WTC11 (cell line): ENCODE measurements at regions not wholly inside any gene's neighbourhood (a gene's known extent, or its start where the extent isn't known, plus 50 kb on each side); places are given as distances from the start of the nearest gene placed in this dataset.

ENCODE experiments used
- CBFB ChIP-seq: sonication (generic); formaldehyde crosslinking; IDR thresholded peaks from 2 replicates; pipeline ENCODE4 v1.8.1; 2022; ENCODE audit warnings: mild to moderate bottlenecking, low read depth, missing genetic modification reagents
- CREM ChIP-seq: sonication (generic); formaldehyde crosslinking; IDR thresholded peaks from 2 replicates; pipeline ENCODE4 v1.8.1; 2022; ENCODE audit warnings: mild to moderate bottlenecking, missing genetic modification reagents, moderate library complexity
- ELF4 ChIP-seq: sonication (generic); formaldehyde crosslinking; IDR thresholded peaks from 2 replicates; pipeline ENCODE4 v1.8.1; 2022; ENCODE audit warnings: low read depth, mild to moderate bottlenecking, moderate library complexity, missing genetic modification reagents
- ETV6 ChIP-seq: sonication (generic); formaldehyde crosslinking; IDR thresholded peaks from 2 replicates; pipeline ENCODE4 v1.8.1; 2022; ENCODE audit warnings: mild to moderate bottlenecking, missing genetic modification reagents
- FOXK1 ChIP-seq: sonication (generic); formaldehyde crosslinking; IDR thresholded peaks from 2 replicates; pipeline ENCODE4 v1.8.0; 2022; ENCODE audit warnings: mild to moderate bottlenecking, moderate library complexity, missing genetic modification reagents
- GABPB1 ChIP-seq: sonication (generic); formaldehyde crosslinking; IDR thresholded peaks from 2 replicates; pipeline ENCODE4 v1.8.1; 2023; ENCODE audit warnings: mild to moderate bottlenecking, missing genetic modification reagents
- JUN ChIP-seq: sonication (generic); formaldehyde crosslinking; IDR thresholded peaks from 2 replicates; pipeline ENCODE4 v1.8.0; 2023; ENCODE audit warnings: mild to moderate bottlenecking, missing genetic modification reagents
- TCF7 ChIP-seq: sonication (generic); formaldehyde crosslinking; IDR thresholded peaks from 2 replicates; pipeline ENCODE4 v1.8.0; 2022; ENCODE audit warnings: mild to moderate bottlenecking, low read depth, missing genetic modification reagents, moderate library complexity
- TEAD1 ChIP-seq: sonication (generic); formaldehyde crosslinking; IDR thresholded peaks from 2 replicates; pipeline ENCODE4 v1.8.0; 2022; ENCODE audit warnings: mild to moderate bottlenecking, missing genetic modification reagents
- TEAD4 ChIP-seq: sonication (generic); formaldehyde crosslinking; IDR thresholded peaks from 2 replicates; pipeline ENCODE4 v1.8.0; 2022; ENCODE audit warnings: mild to moderate bottlenecking, missing genetic modification reagents
- ZNF219 ChIP-seq: sonication (generic); formaldehyde crosslinking; IDR thresholded peaks from 2 replicates; pipeline ENCODE4 v1.8.0; 2023; ENCODE audit warnings: missing genetic modification reagents, mild to moderate bottlenecking, borderline replicate concordance
- TF ChIP-seq, protein P1 (sequence below): fragments of 200-600 bp; IDR thresholded peaks from 2 replicates; pipeline ENCODE4 v1.8.0; 2022; ENCODE audit warnings: antibody characterized with exemption
- TF ChIP-seq, protein P2 (sequence below): sonication (generic); formaldehyde crosslinking; conservative IDR thresholded peaks from 2 replicates; pipeline ENCODE4 v1.8.1; 2022; ENCODE audit warnings: mild to moderate bottlenecking, missing genetic modification reagents

DNA sequence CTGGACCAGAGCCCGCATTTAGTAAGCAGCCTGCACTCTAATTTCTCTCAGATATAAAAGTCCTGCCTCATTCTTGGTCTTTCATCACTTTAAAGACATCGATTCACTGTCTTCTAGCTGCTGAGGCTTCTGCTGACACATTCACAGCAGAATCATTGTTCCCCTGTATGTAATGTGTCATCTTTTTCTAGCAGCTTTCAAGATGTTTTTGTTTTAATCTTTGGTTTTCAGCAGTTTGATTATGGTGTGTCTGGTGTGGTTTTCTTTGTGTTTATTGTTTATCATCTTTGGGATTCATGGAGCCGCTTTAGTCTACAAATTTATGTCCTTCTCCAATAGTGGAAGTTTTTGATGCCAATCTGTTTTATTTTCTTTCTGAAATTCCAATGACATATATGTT, 157.3 kb upstream of the STMND1 start:
- TF ChIP-seq, protein P1, sequence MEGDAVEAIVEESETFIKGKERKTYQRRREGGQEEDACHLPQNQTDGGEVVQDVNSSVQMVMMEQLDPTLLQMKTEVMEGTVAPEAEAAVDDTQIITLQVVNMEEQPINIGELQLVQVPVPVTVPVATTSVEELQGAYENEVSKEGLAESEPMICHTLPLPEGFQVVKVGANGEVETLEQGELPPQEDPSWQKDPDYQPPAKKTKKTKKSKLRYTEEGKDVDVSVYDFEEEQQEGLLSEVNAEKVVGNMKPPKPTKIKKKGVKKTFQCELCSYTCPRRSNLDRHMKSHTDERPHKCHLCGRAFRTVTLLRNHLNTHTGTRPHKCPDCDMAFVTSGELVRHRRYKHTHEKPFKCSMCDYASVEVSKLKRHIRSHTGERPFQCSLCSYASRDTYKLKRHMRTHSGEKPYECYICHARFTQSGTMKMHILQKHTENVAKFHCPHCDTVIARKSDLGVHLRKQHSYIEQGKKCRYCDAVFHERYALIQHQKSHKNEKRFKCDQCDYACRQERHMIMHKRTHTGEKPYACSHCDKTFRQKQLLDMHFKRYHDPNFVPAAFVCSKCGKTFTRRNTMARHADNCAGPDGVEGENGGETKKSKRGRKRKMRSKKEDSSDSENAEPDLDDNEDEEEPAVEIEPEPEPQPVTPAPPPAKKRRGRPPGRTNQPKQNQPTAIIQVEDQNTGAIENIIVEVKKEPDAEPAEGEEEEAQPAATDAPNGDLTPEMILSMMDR = no peak
- TF ChIP-seq TEAD4 (CRISPR knock-in tag) (no peak), CREM (no peak), ELF4 (CRISPR knock-in tag) (no peak), TEAD1 (CRISPR knock-in tag) (no peak), CBFB (CRISPR knock-in tag) (no peak), JUN (CRISPR knock-in tag) (no peak), FOXK1 (CRISPR knock-in tag) (no peak), ZNF219 (CRISPR knock-in tag) (no peak), ETV6 (CRISPR knock-in tag) (no peak), GABPB1 (no peak), TCF7 (CRISPR knock-in tag) (no peak)
- TF ChIP-seq, protein P2, sequence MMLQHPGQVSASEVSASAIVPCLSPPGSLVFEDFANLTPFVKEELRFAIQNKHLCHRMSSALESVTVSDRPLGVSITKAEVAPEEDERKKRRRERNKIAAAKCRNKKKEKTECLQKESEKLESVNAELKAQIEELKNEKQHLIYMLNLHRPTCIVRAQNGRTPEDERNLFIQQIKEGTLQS (CRISPR knock-in tag) = no peak
